CD4-positive, alpha-beta T cell (primary cell): ENCODE measurements at regions not wholly inside any gene's neighbourhood (a gene's known extent, or its start where the extent isn't known, plus 50 kb on each side); places are given as distances from the start of the nearest gene placed in this dataset.

Experiments used
- ATAC-seq: fragments of 200-7000 bp; cut with Tn5 transposase; one replicate; pipeline ENCODE4 v1.10.0; 2022; ENCODE audit warnings: mild to moderate bottlenecking; ENCODE audit not compliant: poor library complexity
- CTCF ChIA-PET: fragments of 350-600 bp; sonication (Branson Sonifier 250); formaldehyde crosslinking; loops from one replicate; lab custom pipeline; 2021; ENCODE audit warnings: antibody characterized with exemption, inconsistent platforms; lab: Charles Lee
- POLR2A ChIA-PET: fragments of 350-600 bp; sonication (Branson Sonifier 250); formaldehyde crosslinking; loops from one replicate; lab custom pipeline; 2021; ENCODE audit warnings: antibody characterized with exemption, inconsistent platforms; lab: Charles Lee
- DNase-seq, 14 experiments: peaks; one replicate each; pipeline ENCODE4 v3.0.0-alpha.2; 2013 to 2020; ENCODE audit warnings: mixed read lengths in 2 of 14
- H3K27ac ChIP-seq, 2 donors: one replicate each; pipeline versions ENCODE4 v1.5.1 to v1.7.0; 2013; ENCODE audit warnings: low read length in 2 of 2, low read depth in 1 of 2, mild to moderate bottlenecking in 1 of 2
- H3K27me3 ChIP-seq, 2 experiments: 1 replicate in 1 of 2; 2 replicates in 1 of 2; pipeline versions ENCODE4 v1.6.1 to v1.7.0; 2013; ENCODE audit warnings: low read length in 2 of 2, control low read depth in 1 of 2, mild to moderate bottlenecking in 1 of 2, moderate library complexity in 1 of 2; ENCODE audit not compliant: insufficient read depth in 2 of 2, control insufficient read depth in 1 of 2
- H3K36me3 ChIP-seq: one replicate; pipeline ENCODE4 v1.6.1; 2013; ENCODE audit warnings: low read length, control low read depth; ENCODE audit not compliant: insufficient read depth
- H3K4me1 ChIP-seq: one replicate; pipeline ENCODE4 v1.6.1; 2013; ENCODE audit warnings: low read length, control low read depth; ENCODE audit not compliant: insufficient read depth
- H3K4me3 ChIP-seq: one replicate; pipeline ENCODE4 v1.5.1; 2013; ENCODE audit warnings: mild to moderate bottlenecking, low read length, moderate library complexity
- H3K9me3 ChIP-seq, 2 experiments: 1 replicate in 1 of 2; 2 replicates in 1 of 2; pipeline versions ENCODE4 v1.6.1 to v1.7.0; 2013; ENCODE audit warnings: low read length in 2 of 2, mild to moderate bottlenecking in 2 of 2, control low read depth in 1 of 2, moderate library complexity in 1 of 2; ENCODE audit not compliant: control insufficient read depth in 1 of 2, insufficient read depth in 1 of 2
- H3K27ac Mint-ChIP-seq: one replicate; pipeline ENCODE4 v1.8.0; 2020; ENCODE audit warnings: mixed read lengths
- H3K27me3 Mint-ChIP-seq: one replicate; pipeline ENCODE4 v1.8.0; 2021; ENCODE audit warnings: mixed read lengths
- H3K36me3 Mint-ChIP-seq: one replicate; pipeline ENCODE4 v1.8.0; 2021; ENCODE audit warnings: low read depth, mixed read lengths
- H3K4me1 Mint-ChIP-seq: one replicate; pipeline ENCODE4 v1.8.0; 2021; ENCODE audit warnings: low read depth, mixed read lengths
- H3K4me3 Mint-ChIP-seq: one replicate; pipeline ENCODE4 v1.8.0; 2020; ENCODE audit warnings: mild to moderate bottlenecking, mixed read lengths
- H3K9me3 Mint-ChIP-seq: one replicate; pipeline ENCODE4 v1.8.0; 2020; ENCODE audit warnings: mixed read lengths
- intact Hi-C, 2 experiments: fragments of 100-400 bp; cut with DNase I in 1 of 2; cut with micrococcal nuclease in 1 of 2; formaldehyde crosslinking; loops; one replicate each; pipeline versions ENCODE4 v1.15.1 to v1.9.0; 2023 to 2025; cut with DNase I, micrococcal nuclease
- TF ChIP-seq, protein P1 (sequence below): fragments of 200-600 bp; IDR thresholded peaks from one replicate; pipeline ENCODE4 v1.8.0; 2022; ENCODE audit warnings: antibody characterized with exemption, mild to moderate bottlenecking

DNA sequence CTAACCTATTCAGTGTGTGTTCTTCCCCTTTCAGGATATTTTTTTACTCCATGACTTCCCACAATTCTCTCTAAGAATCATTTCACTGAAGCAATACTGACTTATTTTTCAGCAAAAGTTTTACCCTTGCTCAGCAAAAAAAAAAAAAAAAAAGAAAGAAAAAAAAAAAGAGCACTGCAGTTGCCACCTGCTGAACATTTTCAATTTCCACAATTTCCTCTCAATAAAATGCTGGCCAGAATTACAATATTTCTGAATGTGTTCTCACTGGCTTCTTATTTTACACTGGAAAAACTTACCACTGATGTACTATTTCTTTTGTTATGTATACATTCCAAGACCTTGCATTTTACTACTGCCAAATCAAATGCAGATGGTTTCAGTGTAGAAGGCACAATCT is 210.4 kb downstream of the PAPSS1 start:
- ChIA-PET POLR2A (no interaction called here), CTCF (no interaction called here)
- H3K4me1 Mint-ChIP-seq = no peaks in the 10 kb centered on the region
- Histone ChIP-seq H3K36me3 (no peaks in the 10 kb centered on the region), H3K4me1 (no peaks in the 10 kb centered on the region), H3K4me3 (no peak overlapping the region), H3K9me3 (no peaks in the 10 kb centered on the region), H3K27me3 (no peaks in the 10 kb centered on the region), H3K27ac (no peak overlapping the region)
- intact Hi-C loops = no loop called here
- peaks cover 10% of the 10 kb centered on the region for H3K27me3 Mint-ChIP-seq
- no peak overlapping the region for H3K27ac Mint-ChIP-seq
- no peaks in the 10 kb centered on the region for H3K9me3 Mint-ChIP-seq
- TF ChIP-seq, protein P1, sequence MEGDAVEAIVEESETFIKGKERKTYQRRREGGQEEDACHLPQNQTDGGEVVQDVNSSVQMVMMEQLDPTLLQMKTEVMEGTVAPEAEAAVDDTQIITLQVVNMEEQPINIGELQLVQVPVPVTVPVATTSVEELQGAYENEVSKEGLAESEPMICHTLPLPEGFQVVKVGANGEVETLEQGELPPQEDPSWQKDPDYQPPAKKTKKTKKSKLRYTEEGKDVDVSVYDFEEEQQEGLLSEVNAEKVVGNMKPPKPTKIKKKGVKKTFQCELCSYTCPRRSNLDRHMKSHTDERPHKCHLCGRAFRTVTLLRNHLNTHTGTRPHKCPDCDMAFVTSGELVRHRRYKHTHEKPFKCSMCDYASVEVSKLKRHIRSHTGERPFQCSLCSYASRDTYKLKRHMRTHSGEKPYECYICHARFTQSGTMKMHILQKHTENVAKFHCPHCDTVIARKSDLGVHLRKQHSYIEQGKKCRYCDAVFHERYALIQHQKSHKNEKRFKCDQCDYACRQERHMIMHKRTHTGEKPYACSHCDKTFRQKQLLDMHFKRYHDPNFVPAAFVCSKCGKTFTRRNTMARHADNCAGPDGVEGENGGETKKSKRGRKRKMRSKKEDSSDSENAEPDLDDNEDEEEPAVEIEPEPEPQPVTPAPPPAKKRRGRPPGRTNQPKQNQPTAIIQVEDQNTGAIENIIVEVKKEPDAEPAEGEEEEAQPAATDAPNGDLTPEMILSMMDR = no peak
- H3K4me3 Mint-ChIP-seq = no peak overlapping the region
- no peak for ATAC-seq
- DNase-seq = no peak
- no peaks in the 10 kb centered on the region for H3K36me3 Mint-ChIP-seq

DNA sequence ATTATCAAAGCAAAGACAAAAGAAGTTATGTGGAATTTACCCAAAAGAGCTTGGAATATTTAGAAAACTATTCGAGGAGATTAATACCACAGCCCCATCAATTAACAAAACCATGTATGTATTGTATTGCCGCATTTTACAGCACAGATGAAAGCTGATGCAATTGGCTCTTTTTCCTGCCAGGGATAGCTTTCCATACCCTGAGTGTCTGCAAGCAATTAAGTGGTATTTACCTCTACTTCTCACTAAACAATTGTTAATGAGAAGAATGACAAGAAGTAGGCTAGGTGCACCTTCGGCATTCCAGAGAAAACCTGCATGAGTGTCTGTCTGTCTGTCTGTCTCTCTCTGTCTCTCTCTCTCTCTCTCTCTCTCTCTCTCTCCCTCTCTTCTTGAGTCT is 219.5 kb downstream of the PAPSS1 start:
- intact Hi-C loops = no loop called here
- H3K4me1 Mint-ChIP-seq = no peaks in the 10 kb centered on the region
- H3K27me3 Mint-ChIP-seq = peaks cover 17% of the 10 kb centered on the region
- Histone ChIP-seq H3K4me1 (no peaks in the 10 kb centered on the region), H3K27ac (no peak overlapping the region), H3K27me3 (no peaks in the 10 kb centered on the region), H3K9me3 (peaks cover 0 to 10% of the 10 kb centered on the region in 2 experiments), H3K4me3 (no peak overlapping the region), H3K36me3 (no peaks in the 10 kb centered on the region)
- H3K4me3 Mint-ChIP-seq = no peak overlapping the region
- TF ChIP-seq, protein P1 = no peak
- H3K36me3 Mint-ChIP-seq = no peaks in the 10 kb centered on the region
- H3K27ac Mint-ChIP-seq = no peak overlapping the region
- DNase-seq (no peak), ATAC-seq (no peak)
- ChIA-PET CTCF (no interaction called here), POLR2A (no interaction called here)
- peaks cover 5% of the 10 kb centered on the region for H3K9me3 Mint-ChIP-seq

DNA sequence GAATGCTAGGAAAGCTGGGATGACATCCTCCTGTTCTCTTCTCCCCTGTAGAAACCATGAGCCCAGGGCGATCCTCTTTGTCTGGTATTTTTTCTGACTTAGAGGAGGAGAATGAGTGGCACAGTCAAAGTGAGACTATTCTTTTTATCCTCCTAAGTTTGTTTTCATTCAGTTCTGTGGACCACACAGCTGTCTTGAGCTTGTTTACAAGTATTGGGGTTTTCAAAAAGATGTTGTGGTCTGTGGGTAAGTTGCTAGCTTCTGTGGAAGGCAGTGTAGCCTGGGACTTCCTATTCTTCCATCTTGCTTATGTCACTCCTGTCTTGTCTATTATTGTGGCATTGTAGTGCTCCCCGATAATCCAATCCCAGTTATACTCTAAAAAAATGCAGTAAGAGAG is 223.0 kb downstream of the PAPSS1 start:
- H3K4me3 ChIP-seq = no peak overlapping the region
- peaks cover 10% of the 10 kb centered on the region for H3K9me3 Mint-ChIP-seq
- H3K9me3 ChIP-seq = peaks cover 0 to 7% of the 10 kb centered on the region in 2 experiments
- no peak overlapping the region for H3K27ac Mint-ChIP-seq
- no peak for DNase-seq
- ATAC-seq = no peak
- no peaks in the 10 kb centered on the region for H3K4me1 ChIP-seq
- intact Hi-C loops = no loop called here
- no peaks in the 10 kb centered on the region for H3K36me3 ChIP-seq
- H3K27ac ChIP-seq = no peak overlapping the region
- no peaks in the 10 kb centered on the region for H3K36me3 Mint-ChIP-seq
- H3K4me3 Mint-ChIP-seq = no peak overlapping the region
- TF ChIP-seq, protein P1 = no peak
- CTCF ChIA-PET = no interaction called here
- no peaks in the 10 kb centered on the region for H3K4me1 Mint-ChIP-seq
- H3K27me3 Mint-ChIP-seq = peaks cover 17% of the 10 kb centered on the region
- H3K27me3 ChIP-seq = no peaks in the 10 kb centered on the region
- POLR2A ChIA-PET = no interaction called here
